Liver (tissue), 7 donors: ENCODE measurements at regions not wholly inside any gene's neighbourhood (a gene's known extent, or its start where the extent isn't known, plus 50 kb on each side); places are given as distances from the start of the nearest gene placed in this dataset.
"Not testable (repeated sequence)": the region's sequence is repeated elsewhere in the genome, so short reads cannot be mapped to it uniquely, and the experiment has no call there.

Experiments used
- DNase-seq: peaks from one replicate; pipeline ENCODE4 v3.0.0-alpha.2; 2017; ENCODE audit warnings: low spot score
- H3K27ac ChIP-seq, 2 donors: one replicate each; pipeline ENCODE4 v1.7.0; 2013; ENCODE audit warnings: inconsistent platforms in 2 of 2, low read length in 2 of 2, control low read depth in 1 of 2, low read depth in 1 of 2, mild to moderate bottlenecking in 1 of 2
- H3K27me3 ChIP-seq, 4 donors: one replicate each; pipeline versions ENCODE4 v1.6.1 to v1.7.0; 2013; ENCODE audit warnings: low read length in 3 of 4, inconsistent platforms in 1 of 4, mild to moderate bottlenecking in 1 of 4, moderate library complexity in 1 of 4; ENCODE audit not compliant: control insufficient read depth in 4 of 4, insufficient read depth in 4 of 4
- H3K36me3 ChIP-seq, 4 donors: one replicate each; pipeline versions ENCODE4 v1.6.1 to v1.7.0; 2013; ENCODE audit warnings: low read length in 3 of 4, mild to moderate bottlenecking in 3 of 4, low read depth in 1 of 4, moderate library complexity in 1 of 4; ENCODE audit not compliant: control insufficient read depth in 4 of 4, insufficient read depth in 3 of 4
- H3K4me1 ChIP-seq, 4 donors: one replicate each; pipeline versions ENCODE4 v1.6.1 to v1.7.0; 2013; ENCODE audit warnings: low read length in 3 of 4, mild to moderate bottlenecking in 3 of 4, moderate library complexity in 1 of 4; ENCODE audit not compliant: control insufficient read depth in 4 of 4, insufficient read depth in 4 of 4
- H3K4me3 ChIP-seq, 3 donors: one replicate each; pipeline versions ENCODE4 v1.6.1 to v1.7.0; 2013; ENCODE audit warnings: low read length in 3 of 3, control low read depth in 1 of 3, low read depth in 1 of 3, mild to moderate bottlenecking in 1 of 3
- H3K9ac ChIP-seq, 2 donors: one replicate each; pipeline ENCODE4 v1.7.0; 2013; ENCODE audit warnings: low read length in 2 of 2, mild to moderate bottlenecking in 2 of 2, moderate library complexity in 2 of 2, control low read depth in 1 of 2, low read depth in 1 of 2
- H3K9me3 ChIP-seq, 4 donors: one replicate each; pipeline versions ENCODE4 v1.6.1 to v1.7.0; 2013; ENCODE audit warnings: low read length in 3 of 4; ENCODE audit not compliant: control insufficient read depth in 4 of 4
- FOXA2 ChIP-seq: IDR thresholded peaks from 2 replicates; pipeline ENCODE4 v1.6.1; 2016; ENCODE audit warnings: antibody characterized with exemption
- GABPA ChIP-seq, 2 donors: IDR thresholded peaks in 1 of 2; conservative IDR thresholded peaks in 1 of 2; 2 replicates each; pipeline ENCODE4 v1.6.1; 2016; ENCODE audit warnings: antibody characterized with exemption in 2 of 2, mild to moderate bottlenecking in 1 of 2, moderate library complexity in 1 of 2
- HNF4G ChIP-seq: IDR thresholded peaks from 2 replicates; pipeline ENCODE4 v1.6.1; 2016; ENCODE audit warnings: antibody characterized with exemption
- JUND ChIP-seq, 2 donors: IDR thresholded peaks; 2 replicates each; pipeline ENCODE4 v1.6.1; 2016; ENCODE audit warnings: antibody characterized with exemption in 2 of 2
- RAD21 ChIP-seq, 2 donors: IDR thresholded peaks; 2 replicates each; pipeline ENCODE4 v1.6.1; 2016; ENCODE audit warnings: antibody characterized with exemption in 2 of 2, mild to moderate bottlenecking in 2 of 2
- WGBS: extraction: QIAGEN DNeasy Blood & Tissue Kit; methylation state at CpG from one replicate; pipeline ENCODE4 v1.1.7; 2013; 5-methylcytosine and 5-hydroxymethylcytosine counted together
- TF ChIP-seq, protein P1 (sequence below): IDR thresholded peaks from 2 replicates; pipeline ENCODE4 v1.6.1; 2016; ENCODE audit warnings: antibody characterized with exemption
- donor health status: healthy.
- donor health status: healthy.
- donor health status: healthy.
- donor health status: healthy.

DNA sequence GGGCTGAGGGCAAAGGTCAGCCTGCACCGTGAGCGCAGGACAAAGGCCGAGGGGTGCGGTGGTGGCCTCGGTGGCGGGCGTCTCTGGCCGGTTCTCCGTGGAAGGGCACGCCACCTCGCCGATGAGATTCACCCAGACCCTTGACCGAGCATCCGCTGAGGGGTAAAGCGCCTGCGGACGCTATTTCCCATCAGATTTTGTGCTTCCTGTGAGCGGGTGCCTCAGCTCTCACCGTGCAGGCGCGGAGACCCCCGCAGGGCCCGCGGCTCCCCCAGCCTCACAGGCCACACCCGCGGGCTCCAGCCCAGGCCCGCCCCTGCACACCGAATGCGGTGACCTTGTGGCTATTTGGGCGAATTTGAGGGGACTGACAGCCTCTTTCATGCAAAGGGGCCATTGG is 348.0 kb downstream of the TEX29 start:
- H3K4me3 ChIP-seq = no peak overlapping the region
- H3K9ac ChIP-seq = no peak overlapping the region
- no peaks in the 10 kb centered on the region for H3K36me3 ChIP-seq
- no peaks in the 10 kb centered on the region for H3K4me1 ChIP-seq
- no peaks in the 10 kb centered on the region for H3K9me3 ChIP-seq
- H3K27ac ChIP-seq = no peak overlapping the region
- WGBS = 89% methylated on average over 30 of the region's 30 CpGs
- TF ChIP-seq HNF4G = no peak
- TF ChIP-seq, protein P1, sequence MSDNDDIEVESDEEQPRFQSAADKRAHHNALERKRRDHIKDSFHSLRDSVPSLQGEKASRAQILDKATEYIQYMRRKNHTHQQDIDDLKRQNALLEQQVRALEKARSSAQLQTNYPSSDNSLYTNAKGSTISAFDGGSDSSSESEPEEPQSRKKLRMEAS = no peak
- no peak for TF ChIP-seq JUND (IDR thresholded peaks at IDR 0.05)
- no peak for TF ChIP-seq RAD21 (IDR thresholded peaks at IDR 0.05)
- TF ChIP-seq GABPA (IDR thresholded peaks at IDR 0.05 in 1 of 2, conservative IDR thresholded peaks at IDR 0.05 in 1 of 2) = no peak
- TF ChIP-seq FOXA2 = no peak
- DNase-seq = no peak
- H3K27me3 ChIP-seq = no peaks in the 10 kb centered on the region

DNA sequence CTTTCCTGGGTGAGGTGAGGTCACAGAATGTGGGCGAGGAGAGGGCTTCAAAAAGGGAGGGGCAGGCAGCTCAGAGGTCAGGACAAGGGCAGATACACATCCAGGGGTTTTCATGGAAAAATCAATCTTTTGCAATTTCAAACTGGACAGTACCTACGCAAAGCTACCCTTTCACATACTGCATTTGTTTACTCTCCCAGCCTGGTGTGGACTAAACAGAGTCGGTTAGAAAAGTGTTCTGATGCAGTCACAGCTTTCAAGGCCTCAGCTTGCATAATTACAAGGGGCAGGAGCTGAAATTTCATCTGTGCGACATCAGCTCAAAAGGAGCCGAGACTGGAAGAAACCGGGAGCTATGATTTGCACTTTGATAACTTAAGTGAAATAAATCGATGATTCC is 351.8 kb downstream of the TEX29 start:
- H3K9me3 ChIP-seq, H3K27me3 ChIP-seq, H3K4me1 ChIP-seq, H3K9ac ChIP-seq, H3K27ac ChIP-seq, DNase-seq, H3K36me3 ChIP-seq, H3K4me3 ChIP-seq: not testable (repeated sequence)
- no CpG with 5 or more reads among the region's 7 CpGs for WGBS

DNA sequence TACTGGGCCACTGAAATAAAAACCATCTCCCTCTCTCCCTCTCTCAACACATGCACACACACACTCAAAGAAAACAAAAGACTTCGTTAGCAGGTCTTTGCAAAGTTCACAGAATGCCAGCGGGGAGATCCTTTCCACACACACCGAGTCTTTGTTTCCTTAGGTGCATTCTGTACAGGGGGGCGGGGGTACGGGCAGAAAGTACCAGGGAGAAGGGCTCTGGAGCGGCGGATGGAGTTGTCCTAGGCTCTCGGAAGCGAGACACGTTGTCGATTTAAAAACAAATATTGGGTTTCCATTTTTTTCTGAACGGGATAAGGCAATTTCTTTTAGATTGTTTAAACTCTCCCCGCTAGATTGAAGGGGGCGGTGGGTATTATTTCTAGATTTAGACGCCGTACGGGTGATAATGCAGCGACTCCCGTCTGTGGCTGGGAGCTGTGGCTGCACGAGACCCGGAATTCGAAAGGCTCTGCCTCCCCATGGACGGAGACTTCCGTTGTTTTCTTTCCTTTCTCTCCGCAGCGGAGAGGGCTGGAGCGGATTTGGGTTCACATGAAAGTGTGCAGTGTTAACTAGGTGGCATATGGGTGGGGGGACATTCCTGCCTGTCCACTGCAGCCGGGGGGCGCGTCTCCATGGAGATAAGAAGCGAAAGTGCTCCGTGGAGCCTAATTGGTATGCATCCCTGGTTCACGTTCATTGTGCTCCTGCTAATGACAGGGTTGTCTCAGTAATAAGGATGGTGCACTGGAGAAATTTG is 357.9 kb downstream of the TEX29 start:
- not testable (repeated sequence) for H3K9me3 ChIP-seq, H3K27ac ChIP-seq, H3K4me3 ChIP-seq, H3K36me3 ChIP-seq, H3K9ac ChIP-seq, H3K4me1 ChIP-seq, H3K27me3 ChIP-seq, DNase-seq
- WGBS = no CpG with 5 or more reads among the region's 33 CpGs

DNA sequence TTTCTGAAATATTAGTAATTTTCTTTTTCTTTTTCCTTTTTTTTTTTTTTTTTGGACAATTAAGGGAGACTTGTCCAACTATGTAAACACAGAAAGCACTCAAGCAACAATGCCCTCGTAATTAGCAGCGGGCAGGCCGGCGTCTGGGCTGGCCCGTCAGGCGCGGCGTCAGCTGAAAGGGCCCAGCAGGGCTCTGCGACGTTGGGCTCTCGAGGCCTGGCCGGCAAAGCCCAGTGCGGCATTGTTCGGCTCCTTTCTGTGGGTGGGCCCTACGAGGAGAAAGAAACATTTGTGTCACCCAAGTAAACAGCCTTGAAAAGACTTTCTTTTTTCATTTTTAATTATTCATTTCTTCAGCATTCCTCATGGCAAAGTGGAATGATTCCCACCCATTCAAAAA is 359.2 kb downstream of the TEX29 start:
- H3K4me3 ChIP-seq, H3K9me3 ChIP-seq, DNase-seq, H3K27me3 ChIP-seq, H3K27ac ChIP-seq, H3K4me1 ChIP-seq, H3K36me3 ChIP-seq, H3K9ac ChIP-seq: not testable (repeated sequence)
- WGBS = no CpG with 5 or more reads among the region's 15 CpGs

DNA sequence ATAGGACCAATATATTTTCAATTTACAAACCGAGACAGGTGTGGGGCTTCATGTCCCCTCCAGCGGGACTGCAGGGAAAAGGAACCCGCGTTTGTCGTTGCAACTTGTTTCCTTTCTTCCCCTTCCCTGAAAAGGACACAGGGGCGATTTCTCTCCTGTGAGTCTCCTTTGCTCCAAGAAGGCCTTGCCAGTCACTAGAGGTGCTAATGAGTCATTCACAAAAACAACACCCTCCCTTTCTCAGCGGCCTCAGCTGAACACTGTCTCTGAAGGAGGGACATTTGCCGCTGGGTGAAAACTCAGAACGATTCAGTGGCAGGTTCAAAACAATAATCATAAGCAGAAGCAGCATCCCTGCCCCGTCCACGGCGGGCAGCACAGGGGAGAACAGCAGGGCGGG is 359.7 kb downstream of the TEX29 start:
- H3K9ac ChIP-seq, H3K27me3 ChIP-seq, DNase-seq, H3K9me3 ChIP-seq, H3K36me3 ChIP-seq, H3K4me3 ChIP-seq, H3K4me1 ChIP-seq, H3K27ac ChIP-seq: not testable (repeated sequence)
- WGBS = no CpG with 5 or more reads among the region's 13 CpGs

DNA sequence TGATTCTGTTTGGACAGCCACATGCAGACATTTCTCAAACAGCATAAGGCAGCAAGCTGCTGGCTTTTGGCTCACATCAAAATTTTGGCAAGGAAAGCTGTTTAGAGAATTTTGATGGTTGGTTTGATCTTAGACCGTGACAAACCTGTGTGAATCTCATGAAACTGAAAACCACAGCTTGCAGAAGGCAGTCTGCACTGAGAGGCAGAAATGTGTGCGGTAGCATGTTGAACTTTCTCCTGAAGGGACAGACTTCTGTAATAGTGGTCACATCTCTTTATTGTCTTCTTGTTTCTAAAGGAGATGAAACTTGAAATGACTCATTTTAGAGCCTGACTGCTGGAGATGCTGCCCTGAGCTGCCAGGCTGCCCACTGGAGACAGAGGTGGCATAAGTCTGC is 371.6 kb downstream of the TEX29 start:
- not testable (repeated sequence) for H3K4me3 ChIP-seq, H3K27me3 ChIP-seq, H3K4me1 ChIP-seq, H3K36me3 ChIP-seq, H3K9ac ChIP-seq, DNase-seq, H3K27ac ChIP-seq, H3K9me3 ChIP-seq
- 77% methylated on average over 2 of the region's 2 CpGs for WGBS

DNA sequence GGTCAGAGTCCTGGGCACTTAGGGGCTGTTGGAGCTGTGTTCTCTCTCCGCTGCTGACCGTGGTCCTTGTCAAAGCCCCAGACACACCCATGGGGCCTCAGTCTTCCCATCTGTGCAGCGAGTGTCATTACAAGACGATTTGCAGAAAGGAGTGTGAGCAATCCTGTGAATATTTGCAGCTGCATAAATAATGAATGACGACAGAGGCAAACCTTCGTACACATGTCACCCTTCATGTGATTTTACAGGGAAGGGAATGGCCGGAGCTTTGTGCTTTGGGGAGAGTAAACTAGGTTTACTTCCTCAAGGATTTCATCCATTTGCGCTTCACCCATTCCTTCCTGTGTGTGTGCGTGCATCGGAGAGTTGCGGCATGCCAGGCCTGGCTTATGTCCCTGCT is 370.8 kb upstream of the SOX1 start:
- DNase-seq, H3K27ac ChIP-seq, H3K9ac ChIP-seq, H3K4me3 ChIP-seq, H3K4me1 ChIP-seq, H3K36me3 ChIP-seq, H3K27me3 ChIP-seq, H3K9me3 ChIP-seq: not testable (repeated sequence)
- WGBS = no CpG with 5 or more reads among the region's 11 CpGs

DNA sequence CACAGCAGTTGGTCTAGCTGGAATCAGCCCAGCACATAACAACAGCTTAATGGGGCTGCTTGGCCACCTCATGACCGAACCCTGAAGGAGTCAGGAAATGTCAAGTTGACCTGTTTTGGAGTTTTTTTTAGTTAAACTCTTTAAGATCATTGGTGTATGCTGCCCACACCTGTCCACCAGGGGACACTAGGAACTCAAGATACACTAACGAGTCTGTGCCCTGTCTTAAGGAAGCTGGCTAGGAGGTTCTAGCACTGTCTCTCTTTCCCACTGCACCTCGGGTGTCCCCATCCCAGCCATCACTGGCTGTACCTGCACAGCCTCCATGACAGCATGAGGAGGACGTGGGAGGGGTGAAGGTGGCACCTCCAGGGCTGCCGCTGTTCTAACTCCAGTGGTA is 364.9 kb upstream of the SOX1 start:
- H3K27ac ChIP-seq, H3K27me3 ChIP-seq, DNase-seq, H3K9ac ChIP-seq, H3K36me3 ChIP-seq, H3K9me3 ChIP-seq, H3K4me1 ChIP-seq, H3K4me3 ChIP-seq: not testable (repeated sequence)
- WGBS = no CpG with 5 or more reads among the region's 5 CpGs
